Large intestine (tissue), 3 donors: ENCODE measurements at regions not wholly inside any gene's neighbourhood (a gene's known extent, or its start where the extent isn't known, plus 50 kb on each side); places are given as distances from the start of the nearest gene placed in this dataset.

Experiments
- DNase-seq, 2 donors: peaks; one replicate each; pipeline versions ENCODE4 v3.0.0 to v3.0.0-alpha.2; 2013
- H3K27ac ChIP-seq: one replicate; pipeline ENCODE4 v1.5.1; 2013; ENCODE audit warnings: low read length
- H3K27me3 ChIP-seq: 2 replicates; pipeline ENCODE4 v1.6.1; 2013; ENCODE audit warnings: low read length; ENCODE audit not compliant: control insufficient read depth, insufficient read depth
- H3K36me3 ChIP-seq: 2 replicates; pipeline ENCODE4 v1.6.1; 2013; ENCODE audit warnings: low read length; ENCODE audit not compliant: control insufficient read depth, insufficient read depth
- H3K4me1 ChIP-seq: one replicate; pipeline ENCODE4 v1.6.1; 2013; ENCODE audit warnings: low read length; ENCODE audit not compliant: control insufficient read depth, insufficient read depth
- H3K4me3 ChIP-seq: one replicate; pipeline ENCODE4 v1.5.1; 2013; ENCODE audit warnings: low read length
- H3K9me3 ChIP-seq: one replicate; pipeline ENCODE4 v1.6.1; 2013; ENCODE audit warnings: mild to moderate bottlenecking, low read depth, low read length, moderate library complexity; ENCODE audit not compliant: control insufficient read depth
- WGBS: methylation state at CpG from one replicate; pipeline ENCODE4 v1.1.5; 2013; ENCODE audit warnings: low lambda C conversion rate; ENCODE audit not compliant: insufficient coverage; 5-methylcytosine and 5-hydroxymethylcytosine counted together

DNA sequence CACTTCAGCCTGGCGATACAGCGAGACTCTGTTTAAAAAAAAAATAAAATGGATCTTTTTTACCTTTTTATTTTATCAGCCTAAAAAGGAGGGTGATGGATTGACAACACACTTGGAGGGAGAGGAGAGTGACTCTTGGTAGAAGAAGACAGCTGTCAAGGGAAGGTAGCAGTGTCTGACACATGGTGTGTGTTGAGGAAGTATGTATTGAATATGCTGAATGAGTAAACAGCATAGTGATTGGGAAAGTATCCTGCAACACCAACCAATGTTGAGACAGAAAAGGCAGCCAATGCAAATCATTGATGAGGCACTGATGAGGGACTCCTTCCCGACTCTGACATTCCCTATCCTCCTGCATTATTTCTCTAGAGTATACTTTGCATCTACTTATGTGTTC is 306.4 kb downstream of the LPIN1 start:
- no peak overlapping the region for H3K27ac ChIP-seq
- whole genome bisulfite sequencing = 100% methylated on average over 1 of the region's 3 CpGs
- DNase-seq = no peak
- H3K4me1 ChIP-seq = no peaks in the 10 kb centered on the region
- no peaks in the 10 kb centered on the region for H3K36me3 ChIP-seq
- H3K9me3 ChIP-seq = no peaks in the 10 kb centered on the region
- H3K27me3 ChIP-seq = no peaks in the 10 kb centered on the region
- no peak overlapping the region for H3K4me3 ChIP-seq

GRCh38 chr2:12054956-12055618 is 308.7 kb downstream of the LPIN1 start:
- WGBS = 50% methylated on average over 1 of the region's 3 CpGs
- no peaks in the 10 kb centered on the region for H3K9me3 ChIP-seq
- H3K27me3 ChIP-seq = no peaks in the 10 kb centered on the region
- no peaks in the 10 kb centered on the region for H3K4me1 ChIP-seq
- no peak overlapping the region for H3K27ac ChIP-seq
- DNase-seq = no peak
- H3K4me3 ChIP-seq = no peak overlapping the region
- no peaks in the 10 kb centered on the region for H3K36me3 ChIP-seq

- no peaks in the 10 kb centered on the region for H3K36me3 ChIP-seq
- no peaks in the 10 kb centered on the region for H3K4me1 ChIP-seq
- H3K4me3 ChIP-seq = no peak overlapping the region
- DNase-seq = peak in 1 of 2 donors; percentile 16
- no peaks in the 10 kb centered on the region for H3K27me3 ChIP-seq
- whole genome bisulfite sequencing = no CpG with 5 or more reads among the region's 12 CpGs
- H3K27ac ChIP-seq = no peak overlapping the region
- H3K9me3 ChIP-seq = no peaks in the 10 kb centered on the region
These were observed 311.2 kb downstream of the LPIN1 start for GRCh38 chr2:12057436-12058166.

DNA sequence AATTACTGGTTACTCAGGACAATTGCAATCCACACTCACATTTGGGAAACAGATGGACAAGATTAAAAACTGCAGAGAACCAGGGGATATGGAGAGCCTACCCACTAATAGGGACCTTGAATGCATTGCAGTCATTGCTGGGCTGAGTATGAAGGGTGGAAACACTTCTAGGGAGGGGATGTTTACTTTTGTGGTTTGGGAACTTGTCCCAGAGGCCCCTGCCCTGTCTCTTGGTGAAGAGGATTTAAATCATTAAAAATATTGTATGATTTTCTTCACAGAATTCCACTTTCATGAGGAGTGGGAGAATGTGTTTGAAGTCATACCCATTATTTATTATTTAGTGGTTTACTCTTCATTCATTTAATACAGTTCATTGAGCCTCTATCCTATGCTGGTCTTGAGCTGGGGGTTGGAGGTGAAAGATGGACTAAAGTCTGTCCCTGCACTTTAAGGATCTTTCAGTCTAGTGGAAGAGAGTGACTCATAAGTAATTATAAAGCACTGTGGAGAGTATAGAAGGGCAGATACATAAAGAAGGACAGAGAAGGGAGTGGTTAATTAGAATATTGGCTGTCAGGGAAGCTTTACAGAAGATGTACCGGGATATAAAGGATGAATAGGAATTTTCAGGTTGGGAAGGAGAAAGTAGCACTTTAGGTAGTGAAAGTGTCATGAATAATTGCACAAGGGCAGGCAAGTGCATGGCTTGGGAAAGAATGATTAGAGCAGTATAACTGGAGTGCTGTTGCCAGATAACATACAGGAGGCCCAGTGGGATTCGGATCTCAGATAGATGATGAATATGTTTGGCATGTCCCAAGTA is 313.4 kb downstream of the LPIN1 start:
- Histone ChIP-seq H3K4me3 (no peak overlapping the region), H3K36me3 (no peaks in the 10 kb centered on the region), H3K4me1 (no peaks in the 10 kb centered on the region), H3K27me3 (no peaks in the 10 kb centered on the region), H3K9me3 (no peaks in the 10 kb centered on the region), H3K27ac (no peak overlapping the region)
- no peak for DNase-seq
- 60% methylated on average over 1 of the region's 2 CpGs for WGBS

- DNase-seq = no peak
- WGBS = no CpG with 5 or more reads among the region's 5 CpGs
- Histone ChIP-seq H3K4me1 (no peaks in the 10 kb centered on the region), H3K27ac (no peak overlapping the region), H3K9me3 (no peaks in the 10 kb centered on the region), H3K4me3 (no peak overlapping the region), H3K36me3 (no peaks in the 10 kb centered on the region), H3K27me3 (no peaks in the 10 kb centered on the region)
These were observed 314.5 kb downstream of the LPIN1 start for GRCh38 chr2:12060886-12061285.

DNA sequence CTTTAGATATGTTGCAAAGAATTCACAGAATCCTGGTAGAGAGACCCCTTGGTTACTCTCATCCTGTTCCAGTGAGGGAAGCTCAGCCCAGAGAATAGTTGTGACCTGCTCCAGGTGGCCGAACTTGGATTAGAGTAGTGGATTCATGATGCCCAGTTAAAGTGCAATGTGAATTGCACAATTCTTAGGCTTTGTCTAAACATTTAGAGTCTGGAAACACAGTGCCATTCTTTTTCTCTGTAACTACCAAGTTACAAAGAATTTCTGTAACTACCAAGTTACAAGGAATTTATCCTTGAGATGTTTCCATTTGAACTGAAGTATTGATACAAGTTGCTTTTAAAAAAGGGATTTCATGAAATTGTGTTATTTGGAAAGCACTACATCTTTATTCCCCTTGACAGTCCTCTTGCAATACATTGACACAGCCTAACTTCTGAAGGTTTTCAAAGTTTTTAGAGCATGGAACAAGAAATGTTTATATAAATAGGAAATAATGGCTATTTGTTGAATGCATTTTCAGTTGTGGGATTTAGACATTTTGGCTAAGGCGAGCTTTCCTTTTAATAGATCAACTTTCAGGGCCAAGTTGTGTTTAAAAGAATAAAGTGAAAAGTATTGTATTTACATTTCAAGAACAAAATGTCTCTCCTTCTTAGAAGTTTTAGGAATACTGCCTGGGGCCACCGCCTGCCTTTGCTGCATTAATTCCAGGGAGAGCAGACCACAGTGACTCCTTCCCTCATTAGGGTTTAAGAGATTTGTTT is 315.0 kb downstream of the LPIN1 start:
- WGBS = no CpG with 5 or more reads among the region's 3 CpGs
- H3K9me3 ChIP-seq = no peaks in the 10 kb centered on the region
- no peak overlapping the region for H3K4me3 ChIP-seq
- DNase-seq = no peak
- H3K36me3 ChIP-seq = no peaks in the 10 kb centered on the region
- H3K27me3 ChIP-seq = no peaks in the 10 kb centered on the region
- H3K27ac ChIP-seq = no peak overlapping the region
- no peaks in the 10 kb centered on the region for H3K4me1 ChIP-seq

- H3K9me3 ChIP-seq = no peaks in the 10 kb centered on the region
- no peaks in the 10 kb centered on the region for H3K4me1 ChIP-seq
- no peaks in the 10 kb centered on the region for H3K36me3 ChIP-seq
- H3K4me3 ChIP-seq = no peak overlapping the region
- DNase-seq = no peak
- WGBS = 100% methylated on average over 2 of the region's 2 CpGs
- no peaks in the 10 kb centered on the region for H3K27me3 ChIP-seq
- H3K27ac ChIP-seq = no peak overlapping the region
These were observed 315.6 kb downstream of the LPIN1 start for GRCh38 chr2:12062053-12062395.

- WGBS = 100% methylated on average over 2 of the region's 5 CpGs
- H3K27me3 ChIP-seq = no peaks in the 10 kb centered on the region
- H3K4me3 ChIP-seq = no peak overlapping the region
- no peak overlapping the region for H3K27ac ChIP-seq
- no peaks in the 10 kb centered on the region for H3K9me3 ChIP-seq
- no peaks in the 10 kb centered on the region for H3K4me1 ChIP-seq
- no peaks in the 10 kb centered on the region for H3K36me3 ChIP-seq
- no peak for DNase-seq
These were observed 316.8 kb downstream of the LPIN1 start for GRCh38 chr2:12063210-12063609.

GRCh38 chr2:12064153-12064552 is 317.7 kb downstream of the LPIN1 start:
- no peak for DNase-seq
- Histone ChIP-seq H3K27me3 (no peaks in the 10 kb centered on the region), H3K4me1 (no peaks in the 10 kb centered on the region), H3K9me3 (no peaks in the 10 kb centered on the region), H3K4me3 (no peak overlapping the region), H3K27ac (no peak overlapping the region), H3K36me3 (no peaks in the 10 kb centered on the region)
- WGBS = no CpG with 5 or more reads among the region's 5 CpGs

DNA sequence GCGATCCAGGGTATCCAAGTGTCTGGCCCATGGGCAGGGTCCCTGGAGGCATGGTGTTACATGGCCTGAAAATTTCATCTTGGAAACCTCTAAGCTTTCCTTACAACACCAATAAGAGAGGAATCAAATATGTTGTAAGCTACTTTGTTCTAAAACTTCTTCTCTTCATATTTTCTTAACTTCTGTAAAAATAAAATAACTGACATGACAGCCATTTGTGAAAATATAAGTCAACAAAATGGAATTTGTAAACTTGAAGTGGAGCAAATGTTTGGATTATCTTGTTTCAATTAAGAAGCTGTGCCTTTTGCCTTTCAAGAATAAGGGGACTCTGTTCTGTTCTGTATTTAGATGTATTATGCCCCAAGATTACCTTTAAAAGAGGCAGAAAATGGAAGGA is 319.7 kb downstream of the LPIN1 start:
- WGBS = no CpG with 5 or more reads among the region's 1 CpG
- H3K4me3 ChIP-seq = no peak overlapping the region

More for the DNA sequence above, 319.7 kb downstream of the LPIN1 start:
- H3K9me3 ChIP-seq = no peaks in the 10 kb centered on the region
- H3K4me1 ChIP-seq = no peaks in the 10 kb centered on the region
- H3K36me3 ChIP-seq = no peaks in the 10 kb centered on the region
- H3K27me3 ChIP-seq = no peaks in the 10 kb centered on the region
- no peak for DNase-seq
- H3K27ac ChIP-seq = no peak overlapping the region
